GM23338 (cell line): ENCODE measurements at regions not wholly inside any gene's neighbourhood (a gene's known extent, or its start where the extent isn't known, plus 50 kb on each side); places are given as distances from the start of the nearest gene placed in this dataset.

ENCODE experiments used
- CTCF ChIP-seq, 2 experiments: fragments of 200-600 bp in 1 of 2; sonication (generic) in 1 of 2; conservative IDR thresholded peaks; 2 replicates each; pipeline versions ENCODE4 v1.5.1 to v1.6.1; 2016 to 2017; ENCODE audit warnings: antibody characterized with exemption in 2 of 2, low read depth in 2 of 2, mild to moderate bottlenecking in 2 of 2, moderate library complexity in 1 of 2
- POLR2AphosphoS5 ChIP-seq: IDR thresholded peaks from 2 replicates; pipeline ENCODE4 v1.6.1; 2016; ENCODE audit warnings: antibody characterized with exemption, low read depth

- TF ChIP-seq CTCF (conservative IDR thresholded peaks at IDR 0.05; ENCODE audit: low read depth in 2 of 2) (no peak), POLR2AphosphoS5 (no peak)
These were observed 88.4 kb upstream of the NPAS2 start for GRCh38 chr2:100731535-100731981.
